ENCODE measurements at regions not wholly inside any gene's neighbourhood (a gene's known extent, or its start where the extent isn't known, plus 50 kb on each side); places are given as distances from the start of the nearest gene placed in this dataset.

DNA sequence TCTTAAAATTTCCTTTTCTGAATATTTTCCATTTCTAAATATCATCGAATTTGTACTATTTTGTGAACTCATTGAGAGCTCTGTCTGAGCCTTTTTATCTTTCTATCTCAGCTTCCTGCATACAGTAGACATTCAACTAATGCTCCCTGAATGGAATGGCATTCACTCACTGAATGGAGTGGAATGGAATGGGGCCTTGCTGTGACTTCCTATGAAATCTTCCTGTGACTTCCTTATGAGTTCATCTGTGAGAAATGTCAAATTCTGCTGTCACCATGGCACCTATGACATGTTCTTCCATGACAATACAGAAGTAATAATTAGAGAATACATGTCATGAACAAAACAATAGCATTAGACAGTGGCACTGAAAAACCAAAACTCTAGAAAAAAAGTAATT is 199.6 kb downstream of the NR4A2 start:
- Mint-ChIP-seq H3K36me3 (ENCODE audit: low read depth) (no peaks in the 10 kb centered on the region), H3K27me3 (ENCODE audit: insufficient read depth, low read depth, poor library complexity) (no peaks in the 10 kb centered on the region), H3K4me1 (no peaks in the 10 kb centered on the region), H3K27ac (no peak overlapping the region), H3K4me3 (no peak overlapping the region), H3K9me3 (no peaks in the 10 kb centered on the region)
- Histone ChIP-seq H3K27me3 (ENCODE audit: insufficient read depth) (no peaks in the 10 kb centered on the region), H2AFZ (no peak overlapping the region), H3K4me3 (no peak overlapping the region), H3K79me2 (replicated peaks; ENCODE audit: insufficient read depth) (no peaks in the 10 kb centered on the region), H3K27ac (ENCODE audit: low read depth) (no peak overlapping the region), H3F3A (replicated peaks; ENCODE audit: low read depth) (no peaks in the 10 kb centered on the region), H3K9me2 (ENCODE audit: insufficient read depth) (no peaks in the 10 kb centered on the region), H3K4me1 (ENCODE audit: insufficient read depth) (no peaks in the 10 kb centered on the region), H3K36me3 (ENCODE audit: insufficient read depth) (no peaks in the 10 kb centered on the region), H3K4me2 (no peak overlapping the region), H4K20me1 (replicated peaks; ENCODE audit: insufficient read depth) (no peaks in the 10 kb centered on the region)
- ATAC-seq = no peak
- no peak for TF ChIP-seq EZH2 (IDR thresholded peaks at IDR 0.05; ENCODE audit: low read depth, unreplicated experiment)
- TF ChIP-seq EZH2phosphoT487 (IDR thresholded peaks at IDR 0.05; ENCODE audit: unreplicated experiment) = no peak
- TF ChIP-seq ZNF114 (CRISPR knock-in tag; IDR thresholded peaks at IDR 0.05) = no peak
- TF ChIP-seq POLR2AphosphoS5 (IDR thresholded peaks at IDR 0.05; ENCODE audit: low read depth) = no peak
- TF ChIP-seq ETS1 (IDR thresholded peaks at IDR 0.05) = no peak
- no peak for TF ChIP-seq ZNF331 (CRISPR knock-in tag; IDR thresholded peaks at IDR 0.05; ENCODE audit: low read depth)
- no peak for TF ChIP-seq NANOG (IDR thresholded peaks at IDR 0.05; ENCODE audit: borderline replicate concordance)
- TF ChIP-seq CREB1 (CRISPR knock-in tag; IDR thresholded peaks at IDR 0.05; ENCODE audit: low read depth) = no peak
- TF ChIP-seq, protein P1, sequence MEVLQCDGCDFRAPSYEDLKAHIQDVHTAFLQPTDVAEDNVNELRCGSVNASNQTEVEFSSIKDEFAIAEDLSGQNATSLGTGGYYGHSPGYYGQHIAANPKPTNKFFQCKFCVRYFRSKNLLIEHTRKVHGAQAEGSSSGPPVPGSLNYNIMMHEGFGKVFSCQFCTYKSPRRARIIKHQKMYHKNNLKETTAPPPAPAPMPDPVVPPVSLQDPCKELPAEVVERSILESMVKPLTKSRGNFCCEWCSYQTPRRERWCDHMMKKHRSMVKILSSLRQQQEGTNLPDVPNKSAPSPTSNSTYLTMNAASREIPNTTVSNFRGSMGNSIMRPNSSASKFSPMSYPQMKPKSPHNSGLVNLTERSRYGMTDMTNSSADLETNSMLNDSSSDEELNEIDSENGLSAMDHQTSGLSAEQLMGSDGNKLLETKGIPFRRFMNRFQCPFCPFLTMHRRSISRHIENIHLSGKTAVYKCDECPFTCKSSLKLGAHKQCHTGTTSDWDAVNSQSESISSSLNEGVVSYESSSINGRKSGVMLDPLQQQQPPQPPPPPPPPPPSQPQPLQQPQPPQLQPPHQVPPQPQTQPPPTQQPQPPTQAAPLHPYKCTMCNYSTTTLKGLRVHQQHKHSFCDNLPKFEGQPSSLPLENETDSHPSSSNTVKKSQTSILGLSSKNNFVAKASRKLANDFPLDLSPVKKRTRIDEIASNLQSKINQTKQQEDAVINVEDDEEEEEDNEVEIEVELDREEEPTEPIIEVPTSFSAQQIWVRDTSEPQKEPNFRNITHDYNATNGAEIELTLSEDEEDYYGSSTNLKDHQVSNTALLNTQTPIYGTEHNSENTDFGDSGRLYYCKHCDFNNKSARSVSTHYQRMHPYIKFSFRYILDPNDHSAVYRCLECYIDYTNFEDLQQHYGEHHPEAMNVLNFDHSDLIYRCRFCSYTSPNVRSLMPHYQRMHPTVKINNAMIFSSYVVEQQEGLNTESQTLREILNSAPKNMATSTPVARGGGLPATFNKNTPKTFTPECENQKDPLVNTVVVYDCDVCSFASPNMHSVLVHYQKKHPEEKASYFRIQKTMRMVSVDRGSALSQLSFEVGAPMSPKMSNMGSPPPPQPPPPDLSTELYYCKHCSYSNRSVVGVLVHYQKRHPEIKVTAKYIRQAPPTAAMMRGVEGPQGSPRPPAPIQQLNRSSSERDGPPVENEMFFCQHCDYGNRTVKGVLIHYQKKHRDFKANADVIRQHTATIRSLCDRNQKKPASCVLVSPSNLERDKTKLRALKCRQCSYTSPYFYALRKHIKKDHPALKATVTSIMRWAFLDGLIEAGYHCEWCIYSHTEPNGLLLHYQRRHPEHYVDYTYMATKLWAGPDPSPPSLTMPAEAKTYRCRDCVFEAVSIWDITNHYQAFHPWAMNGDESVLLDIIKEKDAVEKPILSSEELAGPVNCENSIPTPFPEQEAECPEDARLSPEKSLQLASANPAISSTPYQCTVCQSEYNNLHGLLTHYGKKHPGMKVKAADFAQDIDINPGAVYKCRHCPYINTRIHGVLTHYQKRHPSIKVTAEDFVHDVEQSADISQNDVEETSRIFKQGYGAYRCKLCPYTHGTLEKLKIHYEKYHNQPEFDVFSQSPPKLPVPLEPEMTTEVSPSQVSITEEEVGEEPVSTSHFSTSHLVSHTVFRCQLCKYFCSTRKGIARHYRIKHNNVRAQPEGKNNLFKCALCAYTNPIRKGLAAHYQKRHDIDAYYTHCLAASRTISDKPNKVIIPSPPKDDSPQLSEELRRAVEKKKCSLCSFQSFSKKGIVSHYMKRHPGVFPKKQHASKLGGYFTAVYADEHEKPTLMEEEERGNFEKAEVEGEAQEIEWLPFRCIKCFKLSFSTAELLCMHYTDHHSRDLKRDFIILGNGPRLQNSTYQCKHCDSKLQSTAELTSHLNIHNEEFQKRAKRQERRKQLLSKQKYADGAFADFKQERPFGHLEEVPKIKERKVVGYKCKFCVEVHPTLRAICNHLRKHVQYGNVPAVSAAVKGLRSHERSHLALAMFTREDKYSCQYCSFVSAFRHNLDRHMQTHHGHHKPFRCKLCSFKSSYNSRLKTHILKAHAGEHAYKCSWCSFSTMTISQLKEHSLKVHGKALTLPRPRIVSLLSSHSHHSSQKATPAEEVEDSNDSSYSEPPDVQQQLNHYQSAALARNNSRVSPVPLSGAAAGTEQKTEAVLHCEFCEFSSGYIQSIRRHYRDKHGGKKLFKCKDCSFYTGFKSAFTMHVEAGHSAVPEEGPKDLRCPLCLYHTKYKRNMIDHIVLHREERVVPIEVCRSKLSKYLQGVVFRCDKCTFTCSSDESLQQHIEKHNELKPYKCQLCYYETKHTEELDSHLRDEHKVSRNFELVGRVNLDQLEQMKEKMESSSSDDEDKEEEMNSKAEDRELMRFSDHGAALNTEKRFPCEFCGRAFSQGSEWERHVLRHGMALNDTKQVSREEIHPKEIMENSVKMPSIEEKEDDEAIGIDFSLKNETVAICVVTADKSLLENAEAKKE (CRISPR knock-in tag; IDR thresholded peaks at IDR 0.05) = no peak
- no peak for TF ChIP-seq CTCF (conservative IDR thresholded peaks at IDR 0.05; ENCODE audit: low read depth in 2 of 2)
- TF ChIP-seq, protein P2, sequence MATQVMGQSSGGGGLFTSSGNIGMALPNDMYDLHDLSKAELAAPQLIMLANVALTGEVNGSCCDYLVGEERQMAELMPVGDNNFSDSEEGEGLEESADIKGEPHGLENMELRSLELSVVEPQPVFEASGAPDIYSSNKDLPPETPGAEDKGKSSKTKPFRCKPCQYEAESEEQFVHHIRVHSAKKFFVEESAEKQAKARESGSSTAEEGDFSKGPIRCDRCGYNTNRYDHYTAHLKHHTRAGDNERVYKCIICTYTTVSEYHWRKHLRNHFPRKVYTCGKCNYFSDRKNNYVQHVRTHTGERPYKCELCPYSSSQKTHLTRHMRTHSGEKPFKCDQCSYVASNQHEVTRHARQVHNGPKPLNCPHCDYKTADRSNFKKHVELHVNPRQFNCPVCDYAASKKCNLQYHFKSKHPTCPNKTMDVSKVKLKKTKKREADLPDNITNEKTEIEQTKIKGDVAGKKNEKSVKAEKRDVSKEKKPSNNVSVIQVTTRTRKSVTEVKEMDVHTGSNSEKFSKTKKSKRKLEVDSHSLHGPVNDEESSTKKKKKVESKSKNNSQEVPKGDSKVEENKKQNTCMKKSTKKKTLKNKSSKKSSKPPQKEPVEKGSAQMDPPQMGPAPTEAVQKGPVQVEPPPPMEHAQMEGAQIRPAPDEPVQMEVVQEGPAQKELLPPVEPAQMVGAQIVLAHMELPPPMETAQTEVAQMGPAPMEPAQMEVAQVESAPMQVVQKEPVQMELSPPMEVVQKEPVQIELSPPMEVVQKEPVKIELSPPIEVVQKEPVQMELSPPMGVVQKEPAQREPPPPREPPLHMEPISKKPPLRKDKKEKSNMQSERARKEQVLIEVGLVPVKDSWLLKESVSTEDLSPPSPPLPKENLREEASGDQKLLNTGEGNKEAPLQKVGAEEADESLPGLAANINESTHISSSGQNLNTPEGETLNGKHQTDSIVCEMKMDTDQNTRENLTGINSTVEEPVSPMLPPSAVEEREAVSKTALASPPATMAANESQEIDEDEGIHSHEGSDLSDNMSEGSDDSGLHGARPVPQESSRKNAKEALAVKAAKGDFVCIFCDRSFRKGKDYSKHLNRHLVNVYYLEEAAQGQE (IDR thresholded peaks at IDR 0.05; ENCODE audit: unreplicated experiment) = no peak
- TF ChIP-seq JUNB (IDR thresholded peaks at IDR 0.05; ENCODE audit: unreplicated experiment) = no peak
- TF ChIP-seq STAT1 (IDR thresholded peaks at IDR 0.05; ENCODE audit: unreplicated experiment) = no peak
- peak; percentile 13 for DNase-seq (ENCODE audit: low spot score)

Measured in GM23338 (cell line).